ENCODE measurements at regions not wholly inside any gene's neighbourhood (a gene's known extent, or its start where the extent isn't known, plus 50 kb on each side); places are given as distances from the start of the nearest gene placed in this dataset.

GRCh38 chr9:87437966-87438365 is 59.7 kb upstream of the DAPK1 start:
- Histone ChIP-seq H3K4me1 (ENCODE audit: control insufficient read depth, insufficient read depth, low read length) (no peaks in the 10 kb centered on the region; the same call in 1 of the 2 replicates), H3K27ac (ENCODE audit: low read length) (no peak overlapping the region), H3K4me3 (ENCODE audit: low read length) (no peak overlapping the region), H3K27me3 (ENCODE audit: control insufficient read depth, insufficient read depth, low read length) (peaks cover 2% of the 10 kb centered on the region; the same call in 1 of the 2 replicates), H3K36me3 (ENCODE audit: control insufficient read depth, insufficient read depth, low read length) (no peaks in the 10 kb centered on the region), H3K9me3 (ENCODE audit: control insufficient read depth, insufficient read depth, low read length) (no peaks in the 10 kb centered on the region)
- no peak for DNase-seq (ENCODE audit: low read depth, low spot score)
- no CpG with 5 or more reads among the region's 8 CpGs for WGBS (ENCODE audit: insufficient coverage, insufficient read length)

- no peak for DNase-seq (ENCODE audit: low read depth, low spot score)
- H3K27me3 ChIP-seq (ENCODE audit: control insufficient read depth, insufficient read depth, low read length), result no peaks in the 10 kb centered on the region
- H3K4me1 ChIP-seq (ENCODE audit: control insufficient read depth, insufficient read depth, low read length), result peaks cover 1% of the 10 kb centered on the region; the same call in 1 of the 2 replicates
- no peaks in the 10 kb centered on the region for H3K36me3 ChIP-seq (ENCODE audit: control insufficient read depth, insufficient read depth, low read length)
- no CpG with 5 or more reads among the region's 2 CpGs for WGBS (ENCODE audit: insufficient coverage, insufficient read length)
- no peaks in the 10 kb centered on the region for H3K9me3 ChIP-seq (ENCODE audit: control insufficient read depth, insufficient read depth, low read length)
- H3K4me3 ChIP-seq (ENCODE audit: low read length), result no peak overlapping the region
- H3K27ac ChIP-seq (ENCODE audit: low read length), result no peak overlapping the region
Observed at GRCh38 chr9:87441251-87441650, 56.4 kb upstream of the DAPK1 start.

DNA sequence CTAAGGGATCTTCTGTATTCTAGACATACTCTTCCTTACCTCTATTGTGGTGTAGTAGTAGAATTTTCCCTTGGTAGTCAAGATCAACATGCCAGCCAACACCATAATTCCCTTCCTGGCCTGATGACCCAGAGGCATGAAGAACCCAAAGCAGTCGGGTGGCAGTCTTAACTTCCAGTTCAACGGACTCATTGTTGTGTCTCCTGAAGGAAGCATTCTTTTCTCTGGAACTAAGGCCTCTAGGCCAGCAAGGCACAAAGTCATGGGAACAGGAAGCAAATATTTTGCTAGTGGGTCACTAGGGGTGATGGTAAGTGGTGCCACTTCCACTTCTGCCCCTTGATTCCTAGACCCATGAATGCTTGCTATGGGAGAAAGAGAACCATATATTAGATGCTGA is 55.2 kb upstream of the DAPK1 start:
- Histone ChIP-seq H3K4me1 (ENCODE audit: control insufficient read depth, insufficient read depth, low read length) (peaks cover 1% of the 10 kb centered on the region; the same call in 1 of the 2 replicates), H3K4me3 (ENCODE audit: low read length) (no peak overlapping the region), H3K36me3 (ENCODE audit: control insufficient read depth, insufficient read depth, low read length) (no peaks in the 10 kb centered on the region), H3K27me3 (ENCODE audit: control insufficient read depth, insufficient read depth, low read length) (no peaks in the 10 kb centered on the region), H3K27ac (ENCODE audit: low read length) (no peak overlapping the region), H3K9me3 (ENCODE audit: control insufficient read depth, insufficient read depth, low read length) (no peaks in the 10 kb centered on the region)
- no CpG with 5 or more reads among the region's 2 CpGs for WGBS (ENCODE audit: insufficient coverage, insufficient read length)
- DNase-seq (ENCODE audit: low read depth, low spot score), result no peak

GRCh38 chr9:87443006-87443405 is 54.7 kb upstream of the DAPK1 start:
- Histone ChIP-seq H3K27me3 (ENCODE audit: control insufficient read depth, insufficient read depth, low read length) (no peaks in the 10 kb centered on the region), H3K36me3 (ENCODE audit: control insufficient read depth, insufficient read depth, low read length) (no peaks in the 10 kb centered on the region), H3K4me3 (ENCODE audit: low read length) (no peak overlapping the region), H3K27ac (ENCODE audit: low read length) (no peak overlapping the region), H3K4me1 (ENCODE audit: control insufficient read depth, insufficient read depth, low read length) (peaks cover 1% of the 10 kb centered on the region; the same call in 1 of the 2 replicates), H3K9me3 (ENCODE audit: control insufficient read depth, insufficient read depth, low read length) (no peaks in the 10 kb centered on the region)
- DNase-seq (ENCODE audit: low read depth, low spot score), result no peak
- WGBS (ENCODE audit: insufficient coverage, insufficient read length), result no CpG with 5 or more reads among the region's 2 CpGs

- Histone ChIP-seq H3K4me1 (ENCODE audit: control insufficient read depth, insufficient read depth, low read length) (peaks cover 1% of the 10 kb centered on the region; the same call in 1 of the 2 replicates), H3K36me3 (ENCODE audit: control insufficient read depth, insufficient read depth, low read length) (no peaks in the 10 kb centered on the region), H3K27ac (ENCODE audit: low read length) (no peak overlapping the region), H3K4me3 (ENCODE audit: low read length) (no peak overlapping the region), H3K9me3 (ENCODE audit: control insufficient read depth, insufficient read depth, low read length) (no peaks in the 10 kb centered on the region), H3K27me3 (ENCODE audit: control insufficient read depth, insufficient read depth, low read length) (no peaks in the 10 kb centered on the region)
- WGBS (ENCODE audit: insufficient coverage, insufficient read length), result no CpG with 5 or more reads among the region's 3 CpGs
- DNase-seq (ENCODE audit: low read depth, low spot score), result no peak
Observed at GRCh38 chr9:87443461-87443860, 54.2 kb upstream of the DAPK1 start.

- WGBS (ENCODE audit: insufficient coverage, insufficient read length), result no CpG with 5 or more reads among the region's 5 CpGs
- Histone ChIP-seq H3K4me1 (ENCODE audit: control insufficient read depth, insufficient read depth, low read length) (peaks cover 1% of the 10 kb centered on the region; the same call in 1 of the 2 replicates), H3K9me3 (ENCODE audit: control insufficient read depth, insufficient read depth, low read length) (no peaks in the 10 kb centered on the region), H3K27ac (ENCODE audit: low read length) (no peak overlapping the region), H3K4me3 (ENCODE audit: low read length) (no peak overlapping the region), H3K27me3 (ENCODE audit: control insufficient read depth, insufficient read depth, low read length) (no peaks in the 10 kb centered on the region), H3K36me3 (ENCODE audit: control insufficient read depth, insufficient read depth, low read length) (no peaks in the 10 kb centered on the region)
- no peak for DNase-seq (ENCODE audit: low read depth, low spot score)
Observed at GRCh38 chr9:87445646-87446045, 52.0 kb upstream of the DAPK1 start.

- DNase-seq (ENCODE audit: low read depth, low spot score), result no peak
- H3K27ac ChIP-seq (ENCODE audit: low read length), result no peak overlapping the region
- H3K4me3 ChIP-seq (ENCODE audit: low read length), result no peak overlapping the region
- peaks cover 1% of the 10 kb centered on the region; the same call in 1 of the 2 replicates for H3K4me1 ChIP-seq (ENCODE audit: control insufficient read depth, insufficient read depth, low read length)
- WGBS (ENCODE audit: insufficient coverage, insufficient read length), result no CpG with 5 or more reads among the region's 4 CpGs
- no peaks in the 10 kb centered on the region for H3K27me3 ChIP-seq (ENCODE audit: control insufficient read depth, insufficient read depth, low read length)
- no peaks in the 10 kb centered on the region for H3K9me3 ChIP-seq (ENCODE audit: control insufficient read depth, insufficient read depth, low read length)
- H3K36me3 ChIP-seq (ENCODE audit: control insufficient read depth, insufficient read depth, low read length), result no peaks in the 10 kb centered on the region
Observed at GRCh38 chr9:87446527-87446926, 51.1 kb upstream of the DAPK1 start.

DNA sequence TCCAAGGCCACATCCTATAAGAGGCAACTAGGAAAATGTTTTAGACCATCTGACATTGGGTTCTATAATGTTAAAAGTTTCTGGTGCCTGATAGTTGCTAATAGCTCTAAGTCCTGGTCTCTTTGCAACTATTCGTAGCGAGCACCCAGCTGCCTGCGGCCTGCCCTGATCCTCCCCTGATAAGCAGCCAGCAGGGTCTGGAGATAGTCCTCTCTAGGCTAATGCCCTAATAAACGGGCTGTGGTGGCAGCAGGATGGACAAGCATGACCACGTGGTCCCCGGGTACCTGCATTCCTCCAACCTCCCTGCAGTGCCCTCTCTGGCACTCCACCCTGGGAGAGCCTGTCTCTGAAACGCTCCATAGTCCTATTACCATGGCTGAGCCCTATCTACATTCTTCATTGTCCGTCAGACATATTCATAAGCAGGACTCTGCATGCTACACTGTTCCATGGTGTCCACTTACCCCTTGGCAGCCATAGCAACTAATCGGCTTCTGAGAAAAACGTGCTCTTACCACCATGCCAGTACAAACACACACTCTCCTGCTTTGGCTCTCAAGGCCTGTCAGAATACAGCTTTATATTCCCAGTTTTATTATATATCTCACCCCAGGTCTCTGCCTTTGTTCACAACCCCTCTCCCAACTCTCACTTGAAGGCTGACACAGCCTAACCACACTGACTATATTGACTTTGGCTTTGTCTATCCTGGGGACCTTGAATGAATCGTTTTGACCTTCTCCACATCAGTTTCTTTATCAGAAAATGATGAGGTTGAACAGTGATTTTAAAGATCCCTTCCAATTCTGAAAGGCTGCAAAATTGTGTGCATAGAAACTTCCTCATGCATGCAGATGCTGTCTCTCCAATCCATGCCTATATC is 49.9 kb upstream of the DAPK1 start:
- DNase-seq (ENCODE audit: low read depth, low spot score), result no peak
- no peaks in the 10 kb centered on the region for H3K36me3 ChIP-seq (ENCODE audit: control insufficient read depth, insufficient read depth, low read length)
- no peak overlapping the region for H3K4me3 ChIP-seq (ENCODE audit: low read length)
- no peak overlapping the region for H3K27ac ChIP-seq (ENCODE audit: low read length)
- WGBS (ENCODE audit: insufficient coverage, insufficient read length), result no CpG with 5 or more reads among the region's 11 CpGs
- no peaks in the 10 kb centered on the region for H3K27me3 ChIP-seq (ENCODE audit: control insufficient read depth, insufficient read depth, low read length)
- H3K9me3 ChIP-seq (ENCODE audit: control insufficient read depth, insufficient read depth, low read length), result no peaks in the 10 kb centered on the region
- H3K4me1 ChIP-seq (ENCODE audit: control insufficient read depth, insufficient read depth, low read length), result peaks cover 1% of the 10 kb centered on the region; the same call in 1 of the 2 replicates
